Small intestine (tissue), 7 donors: ENCODE measurements at regions not wholly inside any gene's neighbourhood (a gene's known extent, or its start where the extent isn't known, plus 50 kb on each side); places are given as distances from the start of the nearest gene placed in this dataset.

ENCODE experiments used
- DNase-seq, 2 donors: peaks; one replicate each; pipeline versions ENCODE4 v3.0.0 to v3.0.0-alpha.2; 2013
- FAIRE-seq: peaks from 2 replicates; lab custom pipeline; 2012; peaks lifted over from hg19 to GRCh38; lab: Jason Lieb, UNC
- H3K27ac ChIP-seq, 3 donors: one replicate each; pipeline ENCODE4 v1.5.1; 2013; ENCODE audit warnings: low read length in 2 of 3, mild to moderate bottlenecking in 2 of 3, control low read depth in 1 of 3, inconsistent platforms in 1 of 3, low read depth in 1 of 3, moderate library complexity in 1 of 3
- H3K27me3 ChIP-seq, 3 donors: one replicate each; pipeline ENCODE4 v1.6.1; 2013; ENCODE audit warnings: low read length in 3 of 3, inconsistent platforms in 1 of 3; ENCODE audit not compliant: control insufficient read depth in 3 of 3, insufficient read depth in 3 of 3
- H3K36me3 ChIP-seq, 3 donors: one replicate each; pipeline ENCODE4 v1.6.1; 2013; ENCODE audit warnings: low read length in 3 of 3, inconsistent platforms in 1 of 3, low read depth in 1 of 3, mild to moderate bottlenecking in 1 of 3, moderate library complexity in 1 of 3; ENCODE audit not compliant: control insufficient read depth in 3 of 3, insufficient read depth in 2 of 3
- H3K4me1 ChIP-seq, 3 donors: one replicate each; pipeline ENCODE4 v1.6.1; 2013; ENCODE audit warnings: low read length in 2 of 3, inconsistent platforms in 1 of 3, low read depth in 1 of 3, mild to moderate bottlenecking in 1 of 3, moderate library complexity in 1 of 3; ENCODE audit not compliant: control insufficient read depth in 3 of 3, insufficient read depth in 2 of 3
- H3K4me3 ChIP-seq, 3 donors: one replicate each; pipeline ENCODE4 v1.5.1; 2013; ENCODE audit warnings: low read length in 3 of 3, control low read depth in 1 of 3, inconsistent platforms in 1 of 3, low read depth in 1 of 3, mild to moderate bottlenecking in 1 of 3, moderate library complexity in 1 of 3
- H3K9me3 ChIP-seq, 2 donors: one replicate each; pipeline ENCODE4 v1.6.1; 2013; ENCODE audit warnings: low read depth in 1 of 2, low read length in 1 of 2; ENCODE audit not compliant: control insufficient read depth in 2 of 2, insufficient read depth in 1 of 2
- WGBS, 3 donors: extraction: QIAGEN DNeasy Blood & Tissue Kit; methylation state at CpG; one replicate each; pipeline ENCODE4 v1.1.7; 2013; 5-methylcytosine and 5-hydroxymethylcytosine counted together
- donor health status: healthy with polysubstance abuse.
- donor health status: control.
- donor health status: control.
- donor health status: Bipolar disorder and iron deficiency.
- donor health status: healthy.

GRCh38 chr5:125180231-125180829 is 433.9 kb upstream of the ZNF608 start:
- Histone ChIP-seq H3K9me3 (no peaks in the 10 kb centered on the region), H3K4me1 (peaks cover 0 to 2% (median 0%) of the 10 kb centered on the region in 3 donors), H3K27ac (no peak overlapping the region), H3K36me3 (no peaks in the 10 kb centered on the region), H3K27me3 (no peaks in the 10 kb centered on the region), H3K4me3 (no peak overlapping the region)
- 56 to 69% (median 59%) methylated on average over 2 of the region's 2 CpGs for WGBS, 3 donors
- FAIRE-seq (no peak), DNase-seq (no peak)

- no peaks in the 10 kb centered on the region for H3K36me3 ChIP-seq
- no peak overlapping the region for H3K27ac ChIP-seq
- no peaks in the 10 kb centered on the region for H3K27me3 ChIP-seq
- H3K4me1 ChIP-seq = no peaks in the 10 kb centered on the region
- no peak for FAIRE-seq
- no peaks in the 10 kb centered on the region for H3K9me3 ChIP-seq
- WGBS, 3 donors = 55 to 70% (median 63%) methylated on average over 1 of the region's 1 CpG
- no peak for DNase-seq
- H3K4me3 ChIP-seq = no peak overlapping the region
Measured at GRCh38 chr5:125181159-125181558, 434.7 kb upstream of the ZNF608 start.

GRCh38 chr5:125181955-125182354 is 435.5 kb upstream of the ZNF608 start:
- no peaks in the 10 kb centered on the region for H3K36me3 ChIP-seq
- H3K27me3 ChIP-seq = no peaks in the 10 kb centered on the region
- H3K9me3 ChIP-seq = no peaks in the 10 kb centered on the region
- WGBS, 3 donors = 95 to 100% (median 96%) methylated on average over 1 of the region's 1 CpG
- H3K4me1 ChIP-seq = no peaks in the 10 kb centered on the region
- no peak for DNase-seq
- no peak overlapping the region for H3K27ac ChIP-seq
- H3K4me3 ChIP-seq = no peak overlapping the region
- no peak for FAIRE-seq

GRCh38 chr5:125185740-125186139 is 439.3 kb upstream of the ZNF608 start:
- Histone ChIP-seq H3K27me3 (no peaks in the 10 kb centered on the region), H3K4me3 (no peak overlapping the region), H3K36me3 (no peaks in the 10 kb centered on the region), H3K9me3 (no peaks in the 10 kb centered on the region), H3K4me1 (no peaks in the 10 kb centered on the region), H3K27ac (no peak overlapping the region)
- no peak for DNase-seq
- FAIRE-seq = no peak
- WGBS, 3 donors = 94 to 100% (median 100%) methylated on average over 1 of the region's 1 CpG

GRCh38 chr5:125186911-125187375 is 440.5 kb upstream of the ZNF608 start:
- no peak overlapping the region for H3K27ac ChIP-seq
- DNase-seq (no peak), FAIRE-seq (no peak)
- no peak overlapping the region for H3K4me3 ChIP-seq
- no peaks in the 10 kb centered on the region for H3K36me3 ChIP-seq
- H3K4me1 ChIP-seq = no peaks in the 10 kb centered on the region
- no peaks in the 10 kb centered on the region for H3K27me3 ChIP-seq
- H3K9me3 ChIP-seq = no peaks in the 10 kb centered on the region
- WGBS, 3 donors = 73 to 86% (median 75%) methylated on average over 4 of the region's 4 CpGs

- WGBS, 3 donors = 81 to 90% (median 84%) methylated on average over 1 of the region's 1 CpG
- FAIRE-seq = no peak
- no peaks in the 10 kb centered on the region for H3K9me3 ChIP-seq
Measured at GRCh38 chr5:125189531-125189941, 443.1 kb upstream of the ZNF608 start.

GRCh38 chr5:125190232-125191087 is 444.0 kb upstream of the ZNF608 start:
- 73 to 84% (median 74%) methylated on average over 9 of the region's 9 CpGs for WGBS, 3 donors
- Histone ChIP-seq H3K27me3 (no peaks in the 10 kb centered on the region), H3K27ac (no peak overlapping the region), H3K9me3 (no peaks in the 10 kb centered on the region), H3K36me3 (no peaks in the 10 kb centered on the region), H3K4me3 (no peak overlapping the region), H3K4me1 (no peaks in the 10 kb centered on the region)
- DNase-seq (no peak), FAIRE-seq (no peak)

More at GRCh38 chr5:125189531-125189941, 443.1 kb upstream of the ZNF608 start:
- no peaks in the 10 kb centered on the region for H3K4me1 ChIP-seq
- no peak for DNase-seq
- H3K27me3 ChIP-seq = no peaks in the 10 kb centered on the region
- no peaks in the 10 kb centered on the region for H3K36me3 ChIP-seq
- H3K27ac ChIP-seq = no peak overlapping the region
- H3K4me3 ChIP-seq = no peak overlapping the region

GRCh38 chr5:125194883-125195282 is 448.4 kb upstream of the ZNF608 start:
- H3K36me3 ChIP-seq = no peaks in the 10 kb centered on the region
- DNase-seq (no peak), FAIRE-seq (no peak)
- peaks cover 0 to 4% (median 3%) of the 10 kb centered on the region in 3 donors for H3K4me1 ChIP-seq
- no peak overlapping the region for H3K4me3 ChIP-seq
- H3K9me3 ChIP-seq = no peaks in the 10 kb centered on the region
- WGBS, 3 donors = 83 to 87% (median 86%) methylated on average over 6 of the region's 6 CpGs
- no peak overlapping the region for H3K27ac ChIP-seq
- no peaks in the 10 kb centered on the region for H3K27me3 ChIP-seq
